AG20443 (cell line): ENCODE measurements at regions not wholly inside any gene's neighbourhood (a gene's known extent, or its start where the extent isn't known, plus 50 kb on each side); places are given as distances from the start of the nearest gene placed in this dataset.
"Not testable (repeated sequence)": the region's sequence is repeated elsewhere in the genome, so short reads cannot be mapped to it uniquely, and the experiment has no call there.

Experiments used
- DNase-seq: peaks from one replicate; pipeline ENCODE4 v3.0.0; 2012; ENCODE audit warnings: low spot score, mixed read lengths

GRCh38 chr14:55807053-55807880 is 227.3 kb downstream of the KTN1 start:
- peak; percentile 11 for DNase-seq

GRCh38 chr14:55807881-55808379 is 227.9 kb downstream of the KTN1 start:
- DNase-seq: no peak

- no peak for DNase-seq
These were observed 233.6 kb downstream of the KTN1 start for GRCh38 chr14:55813630-55814029.

GRCh38 chr14:55814064-55814463 is 234.1 kb downstream of the KTN1 start:
- DNase-seq: no peak

GRCh38 chr14:55814873-55815272 is 234.9 kb downstream of the KTN1 start:
- DNase-seq: no peak

GRCh38 chr14:55816225-55816624 is 236.2 kb downstream of the KTN1 start:
- no peak for DNase-seq

GRCh38 chr14:55819610-55820304 is 239.8 kb downstream of the KTN1 start:
- DNase-seq: no peak

GRCh38 chr14:55822906-55823305 is 242.9 kb downstream of the KTN1 start:
- DNase-seq: no peak

- no peak for DNase-seq
These were observed 252.3 kb downstream of the KTN1 start for GRCh38 chr14:55832122-55832911.

- DNase-seq: no peak
These were observed 253.0 kb downstream of the KTN1 start for GRCh38 chr14:55832974-55833373.

GRCh38 chr14:55834390-55834789 is 254.4 kb downstream of the KTN1 start:
- DNase-seq: no peak

- DNase-seq: no peak
These were observed 256.0 kb downstream of the KTN1 start for GRCh38 chr14:55835985-55836384.

GRCh38 chr14:55837467-55837866 is 257.5 kb downstream of the KTN1 start:
- DNase-seq: no peak

GRCh38 chr14:55838529-55839052 is 258.6 kb downstream of the KTN1 start:
- DNase-seq: no peak

- not testable (repeated sequence) for DNase-seq
These were observed 259.4 kb downstream of the KTN1 start for GRCh38 chr14:55839301-55839947.

- DNase-seq: no peak
These were observed 260.8 kb downstream of the KTN1 start for GRCh38 chr14:55840821-55841220.

GRCh38 chr14:55841625-55842024 is 261.6 kb downstream of the KTN1 start:
- DNase-seq: no peak

GRCh38 chr14:55843718-55844403 is 263.9 kb downstream of the KTN1 start:
- no peak for DNase-seq

GRCh38 chr14:55845963-55846825 is 266.2 kb downstream of the KTN1 start:
- DNase-seq: no peak

- peak; percentile 63 for DNase-seq
These were observed 266.9 kb downstream of the KTN1 start for GRCh38 chr14:55846826-55847446.
